Stimulated activated CD8-positive, alpha-beta memory T cell treated with anti-CD3 and anti-CD28 coated beads, Interleukin-12 subunit alpha, Interleukin-12 subunit beta, amount 100 ng/mL, for 1 hour (primary cell): ENCODE measurements at regions not wholly inside any gene's neighbourhood (a gene's known extent, or its start where the extent isn't known, plus 50 kb on each side); places are given as distances from the start of the nearest gene placed in this dataset.

Experiments used
- DNase-seq: peaks from one replicate; pipeline ENCODE4 v3.0.0-alpha.2; 2020; ENCODE audit warnings: low read depth

DNA sequence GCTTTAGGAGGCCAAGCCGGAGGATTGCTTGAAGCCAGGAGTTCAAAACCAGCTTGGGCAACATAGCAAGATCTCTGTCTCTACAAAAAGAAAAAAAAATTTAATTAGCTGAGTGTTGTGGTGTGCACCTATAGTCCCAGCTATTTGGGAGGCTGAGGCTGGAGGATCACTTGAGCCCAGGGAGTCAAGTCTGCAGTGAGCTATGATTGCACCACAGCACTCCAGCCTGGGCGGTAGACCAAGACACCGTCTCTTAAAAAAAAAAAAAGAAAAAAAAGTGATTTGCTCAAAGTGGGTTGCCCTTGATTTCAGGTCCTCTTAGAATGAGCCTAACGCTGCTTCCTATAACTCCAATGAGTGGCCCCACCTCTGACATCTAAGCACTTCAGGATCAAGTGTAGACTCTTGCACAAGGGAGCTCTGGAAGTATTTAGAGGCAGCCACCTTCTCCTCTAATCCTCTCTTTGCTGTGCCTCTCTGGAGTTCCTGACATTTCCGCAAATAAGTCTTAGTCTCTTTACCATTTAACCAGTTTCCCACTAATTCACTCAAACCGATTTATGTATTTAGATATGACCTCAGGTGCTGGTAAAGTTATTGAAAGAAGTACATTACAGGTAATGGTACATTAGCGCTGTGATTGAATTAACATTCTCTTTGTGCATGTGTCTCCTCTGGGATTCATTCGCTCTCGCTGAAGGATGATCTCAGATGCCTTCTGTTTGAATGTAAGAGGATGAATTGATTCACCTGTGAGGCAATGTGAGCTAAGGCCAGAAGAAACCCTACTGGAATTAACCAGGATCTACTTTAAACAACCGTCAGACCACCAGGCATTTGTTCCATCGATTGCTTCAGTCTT, 60.8 kb upstream of the CELF2 start:
- no peak for DNase-seq

DNA sequence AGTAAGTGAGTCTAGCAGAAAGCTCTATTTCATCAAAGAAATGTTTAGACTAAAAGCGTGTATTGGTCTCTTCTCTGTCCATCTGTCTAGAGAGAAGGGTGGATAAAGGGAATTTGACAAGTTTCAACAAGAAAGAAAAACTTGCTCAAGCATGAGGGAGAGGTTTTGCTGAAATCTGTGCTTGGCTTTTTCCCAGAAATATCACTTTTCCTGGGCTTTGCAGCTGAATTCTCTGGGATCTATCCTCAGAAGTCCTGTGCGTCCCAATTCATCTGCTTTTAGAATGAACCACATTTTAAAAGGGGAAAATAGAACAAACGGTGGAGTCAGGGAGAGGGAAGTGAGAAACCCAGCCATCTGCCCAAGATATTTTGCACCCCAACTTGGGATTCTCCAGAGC, 59.6 kb upstream of the CELF2 start:
- no peak for DNase-seq

DNA sequence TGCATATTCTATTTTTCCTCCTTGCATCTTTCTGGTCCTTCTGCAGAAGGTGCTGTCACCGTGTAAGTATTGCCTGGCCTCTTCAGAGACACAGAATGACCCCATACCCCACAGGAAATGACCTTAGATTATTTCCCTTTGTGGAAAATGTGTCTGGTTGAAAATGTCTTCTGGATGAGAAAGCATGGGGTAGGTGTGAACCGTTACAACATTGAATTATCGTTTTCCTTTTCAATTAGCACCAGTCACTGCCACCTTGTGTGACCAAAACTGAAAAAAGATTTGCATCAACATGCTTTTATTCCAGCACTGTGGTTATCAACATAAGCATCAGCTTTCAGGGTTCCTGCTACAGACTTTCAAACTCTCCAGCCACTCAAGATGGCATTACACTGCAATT, 58.0 kb upstream of the CELF2 start:
- no peak for DNase-seq

DNA sequence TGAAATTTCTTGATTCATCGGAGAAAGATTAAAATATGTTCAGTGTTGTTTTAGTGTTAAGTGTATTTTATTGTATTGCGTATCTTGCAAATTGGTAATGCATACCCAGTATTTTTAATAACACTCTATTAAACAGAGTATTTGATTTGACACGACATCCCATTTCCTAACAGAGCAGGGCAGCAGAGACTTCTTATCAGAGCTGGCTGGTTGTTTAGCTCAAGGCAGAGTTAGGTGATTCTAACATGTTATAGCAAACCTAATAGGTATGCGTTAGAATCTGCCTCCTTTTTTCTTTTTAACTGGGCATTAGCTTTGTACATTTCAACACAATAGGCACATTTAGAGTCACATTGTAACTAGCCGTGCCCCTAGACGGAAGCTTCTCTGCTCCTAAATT, 57.1 kb upstream of the CELF2 start:
- no peak for DNase-seq

DNA sequence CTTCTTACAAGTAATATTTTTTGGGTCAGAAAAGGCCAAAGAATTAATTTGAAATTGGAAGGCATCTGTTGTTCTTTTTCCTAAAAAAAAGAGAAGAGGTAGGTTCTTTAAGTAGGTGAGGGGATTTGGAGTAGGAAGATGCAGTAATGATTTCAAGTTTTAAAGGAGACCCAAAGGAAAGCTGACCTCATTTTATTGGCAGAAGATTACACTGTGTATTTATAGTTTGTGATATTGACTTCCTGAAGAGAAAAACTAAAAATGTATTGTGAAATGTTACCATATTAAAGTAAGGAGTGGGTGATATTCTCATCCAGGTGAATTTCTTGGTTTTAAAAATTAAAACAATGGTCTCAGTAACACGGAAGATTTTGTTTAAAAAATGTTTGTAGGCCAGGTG, 56.6 kb upstream of the CELF2 start:
- DNase-seq = no peak

DNA sequence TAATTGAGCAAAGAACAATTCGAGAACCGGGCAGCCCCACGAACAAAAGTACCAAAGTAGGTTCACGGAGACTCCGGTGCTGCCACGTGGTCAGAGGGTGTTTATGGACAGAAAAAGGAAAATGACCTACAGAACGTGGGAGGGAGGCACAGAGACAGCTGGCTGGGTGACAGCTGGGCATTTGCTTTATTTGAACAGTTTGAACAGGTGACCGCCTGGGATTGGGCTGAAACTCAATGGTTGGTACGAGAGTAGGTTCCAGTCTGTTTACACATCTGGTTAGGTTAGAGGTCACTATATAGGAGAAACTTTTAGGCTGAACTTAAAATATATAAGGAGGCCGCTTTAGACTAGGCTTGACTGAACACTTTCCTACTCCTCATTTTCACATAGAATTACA, 50.6 kb upstream of the CELF2 start:
- no peak for DNase-seq

DNA sequence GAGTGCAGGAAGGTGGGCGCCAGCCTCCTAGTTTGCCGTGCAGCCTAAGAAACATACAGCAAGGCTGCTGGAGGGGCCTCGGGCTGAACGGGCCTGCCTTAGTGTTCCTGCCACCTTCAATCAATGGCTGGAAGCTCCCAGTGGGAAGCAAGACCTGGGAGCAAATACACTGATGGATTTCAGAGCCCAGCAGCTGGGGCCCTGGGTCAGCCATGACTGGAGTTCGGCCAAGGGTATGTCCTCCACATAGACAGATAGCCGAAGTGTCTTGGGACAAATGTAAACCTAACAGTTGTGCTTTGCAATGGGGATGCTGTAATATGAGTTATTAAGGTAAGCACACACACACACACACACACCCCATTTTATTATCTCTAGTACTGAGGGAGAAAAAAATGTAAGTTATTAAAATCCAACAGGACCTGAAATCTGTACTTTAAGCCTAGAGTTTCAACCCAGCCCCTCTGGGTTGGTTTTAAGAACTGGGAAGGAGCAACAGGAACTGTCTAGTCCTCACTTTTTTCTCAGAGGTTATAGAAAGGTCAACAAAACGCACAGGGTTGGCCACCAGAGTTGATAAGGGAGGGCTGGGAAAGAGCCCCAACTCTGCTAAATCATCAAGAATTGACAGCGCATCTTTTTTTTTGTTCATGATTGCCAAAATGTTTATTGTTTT, 50.0 kb upstream of the CELF2 start:
- DNase-seq = no peak
